Hepatocyte (in vitro differentiated cells): ENCODE measurements at regions not wholly inside any gene's neighbourhood (a gene's known extent, or its start where the extent isn't known, plus 50 kb on each side); places are given as distances from the start of the nearest gene placed in this dataset.

Experiments used
- DNase-seq: peaks from one replicate; pipeline ENCODE4 v3.0.0-alpha.2; 2016; ENCODE audit warnings: low spot score
- H2AFZ ChIP-seq: fragments of 200-600 bp; sonication (generic); 2 replicates; pipeline ENCODE4 v1.6.0; 2016; ENCODE audit warnings: antibody characterized with exemption, mild to moderate bottlenecking
- H3K27ac ChIP-seq: fragments of 200-600 bp; sonication (generic); 2 replicates; pipeline ENCODE4 v1.5.1; 2016; ENCODE audit warnings: mild to moderate bottlenecking
- H3K27me3 ChIP-seq: fragments of 200-600 bp; sonication (generic); 2 replicates; pipeline ENCODE4 v1.6.1; 2016
- H3K36me3 ChIP-seq: fragments of 200-600 bp; sonication (generic); replicated peaks from 2 replicates; pipeline ENCODE4 v1.5.1; 2016; ENCODE audit warnings: low read depth; ENCODE audit not compliant: insufficient read depth
- H3K4me1 ChIP-seq: fragments of 200-600 bp; sonication (generic); 2 replicates; pipeline ENCODE4 v1.5.1; 2016; ENCODE audit warnings: mild to moderate bottlenecking, moderate library complexity; ENCODE audit not compliant: insufficient read depth
- H3K4me2 ChIP-seq: fragments of 200-600 bp; sonication (generic); 2 replicates; pipeline ENCODE4 v1.6.0; 2016
- H3K4me3 ChIP-seq: fragments of 200-600 bp; sonication (generic); 2 replicates; pipeline ENCODE4 v1.5.1; 2016; ENCODE audit warnings: mild to moderate bottlenecking
- H3K79me2 ChIP-seq: fragments of 200-600 bp; sonication (generic); 2 replicates; pipeline ENCODE4 v1.6.0; 2017; ENCODE audit warnings: mild to moderate bottlenecking
- H3K9me2 ChIP-seq: fragments of 200-600 bp; sonication (generic); replicated peaks from 2 replicates; pipeline ENCODE4 v1.6.0; 2017; ENCODE audit warnings: mild to moderate bottlenecking; ENCODE audit not compliant: insufficient read depth
- H3K9me3 ChIP-seq: fragments of 200-600 bp; sonication (generic); 2 replicates; pipeline ENCODE4 v1.5.1; 2016; ENCODE audit warnings: low read depth, mild to moderate bottlenecking
- H4K20me1 ChIP-seq: fragments of 200-600 bp; sonication (generic); 2 replicates; pipeline ENCODE4 v1.6.0; 2016; ENCODE audit warnings: mild to moderate bottlenecking; ENCODE audit not compliant: insufficient read depth, poor library complexity, severe bottlenecking
- EZH2 ChIP-seq: fragments of 200-600 bp; sonication (generic); IDR thresholded peaks from 2 replicates; pipeline ENCODE4 v1.6.1; 2016; ENCODE audit warnings: antibody characterized with exemption, mild to moderate bottlenecking, borderline replicate concordance
- EZH2phosphoT487 ChIP-seq: fragments of 200-600 bp; sonication (generic); IDR thresholded peaks from one replicate; pipeline ENCODE4 v1.6.1; 2018; ENCODE audit warnings: antibody characterized with exemption, mild to moderate bottlenecking, low read depth, moderate library complexity; ENCODE audit not compliant: unreplicated experiment, severe bottlenecking
- WGBS: methylation state at CpG from one replicate; pipeline ENCODE4 v1.1.6; 2016; ENCODE audit warnings: low lambda C conversion rate; ENCODE audit errors: missing lambda C conversion rate; 5-methylcytosine and 5-hydroxymethylcytosine counted together
- TF ChIP-seq, protein P1 (sequence below): fragments of 200-600 bp; sonication (generic); IDR thresholded peaks from 2 replicates; pipeline ENCODE4 v1.5.1; 2016; ENCODE audit warnings: antibody characterized with exemption, mild to moderate bottlenecking; ENCODE audit not compliant: poor library complexity

- Histone ChIP-seq H2AFZ (no peak overlapping the region), H4K20me1 (no peaks in the 10 kb centered on the region), H3K4me2 (no peak overlapping the region), H3K9me3 (no peaks in the 10 kb centered on the region), H3K36me3 (no peaks in the 10 kb centered on the region), H3K27ac (no peak overlapping the region), H3K79me2 (no peaks in the 10 kb centered on the region), H3K27me3 (no peaks in the 10 kb centered on the region), H3K9me2 (no peaks in the 10 kb centered on the region), H3K4me3 (no peak overlapping the region), H3K4me1 (no peaks in the 10 kb centered on the region)
- DNase-seq: no peak
- TF ChIP-seq EZH2phosphoT487 (no peak), EZH2 (no peak)
- TF ChIP-seq, protein P1, sequence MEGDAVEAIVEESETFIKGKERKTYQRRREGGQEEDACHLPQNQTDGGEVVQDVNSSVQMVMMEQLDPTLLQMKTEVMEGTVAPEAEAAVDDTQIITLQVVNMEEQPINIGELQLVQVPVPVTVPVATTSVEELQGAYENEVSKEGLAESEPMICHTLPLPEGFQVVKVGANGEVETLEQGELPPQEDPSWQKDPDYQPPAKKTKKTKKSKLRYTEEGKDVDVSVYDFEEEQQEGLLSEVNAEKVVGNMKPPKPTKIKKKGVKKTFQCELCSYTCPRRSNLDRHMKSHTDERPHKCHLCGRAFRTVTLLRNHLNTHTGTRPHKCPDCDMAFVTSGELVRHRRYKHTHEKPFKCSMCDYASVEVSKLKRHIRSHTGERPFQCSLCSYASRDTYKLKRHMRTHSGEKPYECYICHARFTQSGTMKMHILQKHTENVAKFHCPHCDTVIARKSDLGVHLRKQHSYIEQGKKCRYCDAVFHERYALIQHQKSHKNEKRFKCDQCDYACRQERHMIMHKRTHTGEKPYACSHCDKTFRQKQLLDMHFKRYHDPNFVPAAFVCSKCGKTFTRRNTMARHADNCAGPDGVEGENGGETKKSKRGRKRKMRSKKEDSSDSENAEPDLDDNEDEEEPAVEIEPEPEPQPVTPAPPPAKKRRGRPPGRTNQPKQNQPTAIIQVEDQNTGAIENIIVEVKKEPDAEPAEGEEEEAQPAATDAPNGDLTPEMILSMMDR: no peak
- 72% methylated on average over 3 of the region's 3 CpGs for WGBS
Measured at GRCh38 chr20:7596541-7596940, 343.7 kb downstream of the HAO1 start.

- Histone ChIP-seq H3K27ac (no peak overlapping the region), H2AFZ (no peak overlapping the region), H4K20me1 (no peaks in the 10 kb centered on the region), H3K36me3 (no peaks in the 10 kb centered on the region), H3K9me3 (no peaks in the 10 kb centered on the region), H3K4me1 (no peaks in the 10 kb centered on the region), H3K79me2 (no peaks in the 10 kb centered on the region), H3K9me2 (no peaks in the 10 kb centered on the region), H3K4me3 (no peak overlapping the region), H3K27me3 (no peaks in the 10 kb centered on the region), H3K4me2 (no peak overlapping the region)
- WGBS: 87% methylated on average over 1 of the region's 1 CpG
- no peak for TF ChIP-seq EZH2
- no peak for TF ChIP-seq EZH2phosphoT487
- TF ChIP-seq, protein P1: no peak
- DNase-seq: no peak
Measured at GRCh38 chr20:7601431-7601830, 338.8 kb downstream of the HAO1 start.

- H3K36me3 ChIP-seq: no peaks in the 10 kb centered on the region
- H4K20me1 ChIP-seq: no peaks in the 10 kb centered on the region
- 80% methylated on average over 3 of the region's 3 CpGs for WGBS
- H3K4me1 ChIP-seq: no peaks in the 10 kb centered on the region
- H3K4me3 ChIP-seq: no peak overlapping the region
- H3K79me2 ChIP-seq: no peaks in the 10 kb centered on the region
- no peaks in the 10 kb centered on the region for H3K9me3 ChIP-seq
- H3K27me3 ChIP-seq: no peaks in the 10 kb centered on the region
- no peaks in the 10 kb centered on the region for H3K9me2 ChIP-seq
- TF ChIP-seq EZH2 (no peak), EZH2phosphoT487 (no peak)
- no peak overlapping the region for H3K27ac ChIP-seq
- DNase-seq: no peak
- H3K4me2 ChIP-seq: no peak overlapping the region
- no peak overlapping the region for H2AFZ ChIP-seq
Measured at GRCh38 chr20:7606941-7607340, 333.3 kb downstream of the HAO1 start.

DNA sequence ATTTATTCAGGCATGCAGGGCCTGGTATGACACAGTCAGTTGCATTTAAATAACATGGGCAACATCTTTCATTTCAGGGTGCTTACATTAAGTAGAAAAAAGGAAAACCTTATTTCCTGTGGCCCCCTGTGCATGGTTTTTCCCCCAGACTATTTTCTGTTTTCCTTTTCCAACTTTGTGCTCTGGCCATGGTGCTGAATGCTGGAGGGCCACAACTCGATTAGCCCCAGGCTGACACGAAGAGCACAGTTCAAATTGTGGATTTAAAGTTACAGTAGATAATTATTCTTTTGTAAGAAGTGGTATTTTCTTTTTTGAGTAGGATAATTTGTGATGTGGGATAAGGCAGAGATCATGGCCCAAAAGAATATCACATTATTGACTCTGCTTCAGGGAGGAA, 332.0 kb downstream of the HAO1 start:
- H3K27ac ChIP-seq: no peak overlapping the region
- H3K4me1 ChIP-seq: no peaks in the 10 kb centered on the region
- H3K9me3 ChIP-seq: no peaks in the 10 kb centered on the region
- H4K20me1 ChIP-seq: no peaks in the 10 kb centered on the region
- TF ChIP-seq, protein P1: no peak
- TF ChIP-seq EZH2phosphoT487: no peak
- TF ChIP-seq EZH2: no peak
- no peak overlapping the region for H2AFZ ChIP-seq
- no peak overlapping the region for H3K4me2 ChIP-seq
- 13% methylated on average over 2 of the region's 2 CpGs for WGBS
- no peaks in the 10 kb centered on the region for H3K79me2 ChIP-seq
- H3K36me3 ChIP-seq: no peaks in the 10 kb centered on the region
- H3K4me3 ChIP-seq: no peak overlapping the region
- no peak for DNase-seq
- no peaks in the 10 kb centered on the region for H3K27me3 ChIP-seq
- H3K9me2 ChIP-seq: no peaks in the 10 kb centered on the region
